A673 (cell line): ENCODE measurements at regions not wholly inside any gene's neighbourhood (a gene's known extent, or its start where the extent isn't known, plus 50 kb on each side); places are given as distances from the start of the nearest gene placed in this dataset.

Experiments used
- EZH2 ChIP-seq: fragments of 200-600 bp; sonication (generic); IDR thresholded peaks from 2 replicates; pipeline ENCODE4 v1.6.1; 2017; ENCODE audit warnings: borderline replicate concordance, low read depth, mild to moderate bottlenecking, mixed read lengths, antibody characterized with exemption, low read length; ENCODE audit not compliant: poor library complexity, severe bottlenecking
- TF ChIP-seq, protein P1 (sequence below): fragments of 300-800, 200-600 bp; sonication (generic); conservative IDR thresholded peaks from 2 replicates; pipeline ENCODE4 v1.5.1; 2017; ENCODE audit warnings: low read depth, mild to moderate bottlenecking, antibody characterized with exemption, low read length, moderate library complexity, mixed read lengths

DNA sequence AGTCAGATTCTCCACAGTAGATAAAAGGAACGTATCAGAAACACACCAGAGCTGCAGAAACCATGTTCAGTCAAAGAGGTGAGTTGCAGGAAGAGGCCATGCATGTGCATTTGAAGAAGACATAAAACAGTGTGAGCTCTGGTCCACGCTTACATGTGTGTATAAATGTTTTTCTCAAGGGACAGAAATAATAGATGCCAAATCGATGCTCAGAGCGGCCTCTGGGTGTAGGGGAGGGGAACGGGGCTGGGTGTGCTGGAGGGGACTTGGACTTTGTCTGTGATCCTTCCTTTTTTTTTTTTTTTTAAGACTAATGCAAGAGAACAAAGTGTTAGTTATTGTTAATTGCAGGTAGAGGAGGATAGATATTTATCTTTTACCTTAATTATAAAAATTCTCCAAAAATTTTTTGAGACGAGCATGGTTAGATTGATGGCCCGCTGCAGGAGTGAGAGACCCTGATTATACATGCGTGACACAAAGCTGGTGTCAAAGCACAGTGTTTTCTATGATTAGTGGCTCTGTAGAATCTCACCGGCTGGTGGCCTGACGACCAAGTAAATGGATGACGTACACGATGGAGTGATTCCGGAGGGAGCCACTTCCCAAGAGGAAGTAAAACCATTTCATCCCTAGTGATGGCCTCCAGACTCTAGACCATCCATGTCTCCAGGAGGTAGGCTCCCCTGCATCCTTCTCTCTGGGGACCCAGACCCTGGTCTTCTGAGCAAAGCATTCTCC is 240.2 kb downstream of the ENGASE start:
- TF ChIP-seq, protein P1, sequence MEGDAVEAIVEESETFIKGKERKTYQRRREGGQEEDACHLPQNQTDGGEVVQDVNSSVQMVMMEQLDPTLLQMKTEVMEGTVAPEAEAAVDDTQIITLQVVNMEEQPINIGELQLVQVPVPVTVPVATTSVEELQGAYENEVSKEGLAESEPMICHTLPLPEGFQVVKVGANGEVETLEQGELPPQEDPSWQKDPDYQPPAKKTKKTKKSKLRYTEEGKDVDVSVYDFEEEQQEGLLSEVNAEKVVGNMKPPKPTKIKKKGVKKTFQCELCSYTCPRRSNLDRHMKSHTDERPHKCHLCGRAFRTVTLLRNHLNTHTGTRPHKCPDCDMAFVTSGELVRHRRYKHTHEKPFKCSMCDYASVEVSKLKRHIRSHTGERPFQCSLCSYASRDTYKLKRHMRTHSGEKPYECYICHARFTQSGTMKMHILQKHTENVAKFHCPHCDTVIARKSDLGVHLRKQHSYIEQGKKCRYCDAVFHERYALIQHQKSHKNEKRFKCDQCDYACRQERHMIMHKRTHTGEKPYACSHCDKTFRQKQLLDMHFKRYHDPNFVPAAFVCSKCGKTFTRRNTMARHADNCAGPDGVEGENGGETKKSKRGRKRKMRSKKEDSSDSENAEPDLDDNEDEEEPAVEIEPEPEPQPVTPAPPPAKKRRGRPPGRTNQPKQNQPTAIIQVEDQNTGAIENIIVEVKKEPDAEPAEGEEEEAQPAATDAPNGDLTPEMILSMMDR, result no peak
- no peak for TF ChIP-seq EZH2
